GM19438 (cell line): ENCODE measurements at regions not wholly inside any gene's neighbourhood (a gene's known extent, or its start where the extent isn't known, plus 50 kb on each side); places are given as distances from the start of the nearest gene placed in this dataset.
"Not testable (repeated sequence)": the region's sequence is repeated elsewhere in the genome, so short reads cannot be mapped to it uniquely, and the experiment has no call there.

Experiments
- ATAC-seq: cut with Tn5 transposase; IDR thresholded peaks from one replicate; pipeline ENCODE4 v1.9.1; 2021; ENCODE audit warnings: low read depth; ENCODE audit not compliant: unreplicated experiment

DNA sequence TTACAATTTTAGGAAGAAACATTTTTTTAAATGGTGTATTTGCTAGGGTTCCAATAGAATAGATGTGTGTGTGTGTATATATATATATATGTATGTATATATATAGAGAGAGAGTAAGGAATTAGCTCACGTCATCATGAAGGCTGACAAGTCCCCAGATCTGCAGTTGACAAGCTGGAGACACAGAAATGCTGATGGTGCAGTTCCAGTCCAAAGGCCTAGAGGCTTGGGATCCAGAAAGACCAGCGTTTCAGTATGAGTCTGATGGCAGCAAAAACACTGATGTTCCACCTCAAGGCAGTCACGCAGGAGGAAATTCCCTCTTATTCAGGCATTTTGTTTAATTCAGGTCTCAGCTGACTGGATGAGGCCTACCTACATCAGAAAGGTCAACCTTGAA is 386.8 kb downstream of the PTH2R start:
- no peak for ATAC-seq

DNA sequence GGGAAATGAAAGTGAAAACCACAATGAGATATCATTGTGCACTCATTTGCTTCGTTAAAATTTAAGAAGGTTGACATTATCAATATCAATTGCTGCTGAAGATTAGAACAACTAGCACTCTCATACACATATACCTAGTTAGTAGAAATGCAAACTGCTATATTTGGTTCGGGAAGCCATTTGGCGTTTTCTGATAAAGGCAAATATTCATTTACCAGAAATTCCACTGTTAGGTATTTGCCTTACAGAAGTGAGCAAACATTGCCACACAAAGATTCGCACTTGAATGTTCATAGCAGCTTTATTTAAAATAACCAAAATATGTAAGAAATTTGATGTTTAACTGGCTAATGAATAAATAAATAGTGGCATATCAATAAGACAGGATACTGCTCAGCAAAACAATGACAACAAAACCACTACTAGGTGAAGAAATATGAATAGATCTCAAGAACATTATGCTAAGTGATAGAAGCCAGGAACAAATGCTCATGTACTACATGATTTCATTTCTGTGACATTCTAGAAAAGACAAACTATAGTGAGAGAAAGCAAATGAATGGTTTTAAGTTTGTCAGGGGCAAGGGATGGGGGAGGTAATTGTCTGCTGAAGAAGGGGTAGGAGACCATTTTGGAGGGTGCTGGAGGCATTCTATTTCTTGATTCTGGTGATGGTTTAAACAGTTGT is 387.8 kb downstream of the PTH2R start:
- no peak for ATAC-seq

DNA sequence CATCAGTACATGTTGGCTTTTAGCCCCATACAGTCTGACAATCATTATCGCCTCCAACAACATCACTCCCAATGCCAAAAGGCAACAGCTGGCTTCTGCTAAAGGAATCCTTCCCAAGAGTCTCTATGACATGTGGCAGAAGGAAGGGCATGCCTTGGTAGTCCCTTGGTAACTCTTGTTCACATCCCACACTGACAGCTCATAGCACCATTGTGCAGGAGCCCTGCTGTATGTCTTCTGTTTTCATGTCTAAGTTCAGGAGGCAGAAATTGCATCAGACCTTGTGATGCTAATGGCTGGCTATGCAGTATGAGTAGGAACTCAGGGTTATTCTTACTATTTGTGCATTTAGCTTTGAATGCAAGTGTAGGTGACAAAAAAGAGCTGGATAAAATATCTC is 392.1 kb downstream of the PTH2R start:
- no peak for ATAC-seq

DNA sequence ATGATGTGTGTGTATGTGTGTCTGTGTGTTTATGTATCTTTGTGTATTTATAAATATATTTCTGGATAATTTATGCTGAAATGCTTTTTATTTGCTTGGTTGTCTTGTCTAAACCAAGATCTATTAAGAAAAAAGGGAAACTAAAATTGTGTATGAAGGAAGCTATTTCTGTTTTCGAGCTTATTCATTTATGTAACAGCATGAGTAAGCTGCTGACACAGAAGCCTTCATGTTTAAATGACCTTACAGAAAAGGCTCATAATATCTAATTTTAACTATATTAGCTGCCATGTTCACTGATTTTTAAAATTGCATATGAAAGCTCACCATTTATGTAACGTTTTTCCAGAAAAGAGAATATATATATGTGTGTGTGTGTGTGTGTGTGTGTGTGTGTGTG is 392.8 kb downstream of the PTH2R start:
- no peak for ATAC-seq

DNA sequence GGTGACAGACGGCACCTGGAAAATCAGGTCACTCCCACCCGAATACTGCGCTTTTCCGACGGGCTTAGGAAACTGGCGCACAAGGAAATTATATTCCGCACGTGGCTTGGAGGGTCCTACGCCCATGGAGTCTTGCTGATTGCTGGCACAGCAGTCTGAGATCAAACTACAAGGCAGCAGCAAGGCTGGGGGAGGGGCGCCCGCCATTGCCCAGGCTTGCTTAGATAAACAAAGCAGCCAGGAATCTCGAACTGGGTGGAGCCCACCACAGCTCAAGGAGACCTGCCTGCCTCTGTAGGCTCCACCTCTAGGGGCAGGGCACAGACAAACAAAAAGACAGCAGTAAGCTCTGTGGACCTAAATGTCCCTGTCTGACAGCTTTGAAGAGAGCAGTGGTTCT is 394.3 kb downstream of the PTH2R start:
- not testable (repeated sequence) for ATAC-seq

DNA sequence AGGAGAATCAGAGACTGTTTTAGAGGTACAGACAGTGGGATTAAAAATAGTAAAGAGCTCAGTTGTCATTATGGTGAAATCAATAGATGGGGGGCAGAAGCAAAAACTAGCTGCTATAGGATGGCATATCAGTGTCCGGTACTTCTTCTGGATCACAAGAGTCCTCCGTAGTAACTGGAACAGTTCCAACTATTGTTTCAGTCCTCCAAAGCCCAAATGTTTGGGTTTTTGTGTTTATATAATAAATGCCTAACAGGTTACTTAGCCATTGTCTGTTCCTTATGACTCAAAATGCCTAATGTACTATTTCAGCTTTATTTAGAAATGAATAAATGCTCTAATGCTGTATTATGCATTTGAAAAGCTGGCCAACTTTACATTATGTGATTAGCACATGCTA is 401.2 kb downstream of the PTH2R start:
- ATAC-seq: no peak

DNA sequence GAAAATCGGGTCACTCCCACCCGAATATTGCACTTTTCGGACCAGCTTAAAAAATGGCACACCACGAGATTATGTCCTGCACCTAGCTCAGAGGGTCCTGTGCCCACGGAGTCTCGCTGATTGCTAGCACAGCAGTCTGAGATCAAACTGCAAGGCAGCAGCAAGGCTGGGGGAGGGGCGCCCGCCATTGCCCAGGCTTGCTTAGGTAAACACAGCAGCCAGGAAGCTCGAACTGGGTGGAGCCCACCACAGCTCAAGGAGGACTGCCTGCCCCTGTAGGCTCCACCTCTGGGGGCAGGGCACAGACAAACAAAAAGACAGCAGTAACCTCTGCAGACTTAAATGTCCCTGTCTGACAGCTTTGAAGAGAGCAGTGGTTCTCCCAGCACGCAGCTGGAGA is 405.3 kb downstream of the PTH2R start:
- ATAC-seq: not testable (repeated sequence)

DNA sequence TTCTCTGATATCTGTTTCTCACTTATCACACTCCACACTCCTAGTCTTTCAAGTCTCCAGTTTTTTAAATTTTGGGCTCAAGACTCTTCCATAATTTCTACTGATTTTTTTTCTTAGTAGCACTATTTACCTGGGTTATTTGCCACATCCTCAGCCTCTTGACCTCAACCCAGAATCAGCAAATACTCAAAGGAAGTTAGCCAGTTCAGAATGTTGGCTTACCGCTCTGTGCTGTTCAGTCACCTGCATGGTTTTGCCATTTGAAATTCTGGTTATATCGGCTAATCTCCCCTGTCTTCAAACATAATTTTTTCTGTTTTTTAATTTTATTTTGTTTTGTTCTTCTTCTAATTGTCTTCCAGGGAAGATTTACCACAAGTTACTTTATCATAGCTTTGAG is 412.6 kb downstream of the PTH2R start:
- no peak for ATAC-seq

DNA sequence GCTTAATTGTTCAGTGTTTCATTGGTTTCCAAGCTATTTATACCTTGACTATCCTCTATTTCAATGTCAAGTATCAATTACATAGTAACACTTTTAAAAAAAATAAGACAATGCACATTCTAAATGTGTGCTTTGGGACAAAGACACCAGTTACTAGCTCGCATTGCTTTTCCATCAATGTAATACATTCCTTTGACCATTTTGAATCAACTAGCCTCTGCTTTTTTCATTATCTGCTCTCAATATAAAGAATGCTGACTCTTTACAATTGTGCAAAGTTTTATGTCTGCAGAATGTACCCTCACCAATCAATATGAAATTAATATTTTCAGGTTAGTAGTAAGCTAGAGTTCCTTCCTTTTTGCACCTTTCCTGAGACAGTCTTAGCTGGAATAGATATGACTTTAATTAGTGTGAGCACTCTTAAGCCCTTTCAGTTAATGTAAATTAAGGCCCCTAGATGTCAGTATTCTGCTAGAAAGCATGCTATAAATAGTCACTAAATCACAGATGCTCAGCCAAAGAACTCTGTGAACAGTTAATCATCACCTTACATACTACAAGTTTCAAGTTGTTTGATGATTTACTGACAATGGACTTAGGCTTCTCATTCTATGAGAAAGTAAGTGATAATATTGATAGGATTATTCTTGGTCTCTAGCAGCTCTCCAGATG is 413.6 kb downstream of the PTH2R start:
- ATAC-seq: peak; percentile 97

DNA sequence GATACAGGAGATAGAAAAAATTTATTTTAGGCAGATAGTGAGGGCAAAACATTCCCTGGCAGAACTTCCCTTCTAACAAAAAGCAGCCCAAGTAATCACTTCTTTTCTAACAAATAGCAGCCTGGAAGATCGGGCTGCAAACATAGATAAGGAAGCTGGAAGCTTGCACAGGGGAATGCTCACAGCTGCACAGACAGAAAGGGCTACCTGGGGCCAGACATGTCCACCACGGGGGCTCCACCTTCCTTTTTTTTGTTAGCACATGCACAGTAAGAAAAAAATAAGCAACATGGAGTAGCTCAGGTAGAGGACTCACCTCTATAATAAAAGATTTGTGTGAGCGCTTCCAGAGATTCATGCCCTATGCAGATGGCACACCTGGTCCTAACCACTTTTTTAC is 420.5 kb downstream of the PTH2R start:
- ATAC-seq: no peak

DNA sequence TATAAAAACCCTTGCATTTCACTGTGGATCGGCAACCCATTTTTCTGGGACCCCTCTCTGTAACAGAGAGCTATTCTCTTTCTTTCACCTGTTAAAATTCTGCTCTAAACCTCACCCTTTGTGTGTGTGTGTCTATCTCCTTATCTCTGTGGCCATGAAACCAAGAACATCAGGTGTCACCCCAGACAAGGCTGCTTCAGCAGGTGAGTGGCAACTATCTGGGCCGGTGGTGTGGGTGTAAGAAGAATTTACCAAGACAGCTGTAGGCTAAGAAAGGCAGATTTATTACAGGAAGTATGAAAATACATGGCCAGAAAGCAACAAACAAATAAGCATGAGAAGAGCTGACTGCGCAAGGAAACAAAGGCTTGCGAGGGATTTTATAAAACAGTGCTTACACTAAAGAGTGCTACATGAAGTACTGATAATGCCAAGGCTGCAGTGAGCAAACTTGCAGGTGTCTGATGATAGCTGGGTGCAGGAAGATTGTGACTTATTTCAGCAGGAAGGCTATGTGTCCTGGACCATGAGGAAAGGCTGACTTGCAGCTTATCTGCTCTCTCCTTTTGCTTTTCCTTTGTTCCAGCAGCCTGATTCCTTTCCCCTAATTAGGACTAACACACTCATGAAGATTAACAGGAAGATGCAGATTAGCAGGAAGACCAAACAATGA is 421.1 kb downstream of the PTH2R start:
- ATAC-seq: no peak

DNA sequence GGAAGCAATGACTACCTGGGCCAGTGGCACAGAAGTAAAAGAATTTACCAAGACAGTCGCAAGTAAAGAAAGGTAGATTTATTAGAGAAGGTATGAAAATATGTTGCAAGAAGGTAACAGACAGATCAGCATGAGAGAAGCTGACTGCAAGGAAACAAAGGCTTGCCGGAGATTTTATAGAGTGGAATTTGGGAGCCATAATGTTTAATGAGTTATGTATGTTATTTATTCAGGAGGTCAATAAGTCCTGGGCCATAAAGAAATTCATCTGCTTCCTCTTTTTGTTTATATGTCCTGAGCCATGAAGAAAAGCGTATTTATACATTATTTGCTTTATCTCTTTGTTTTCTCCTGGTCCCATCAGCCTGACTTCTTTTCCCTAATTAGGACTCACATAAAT is 423.6 kb downstream of the PTH2R start:
- no peak for ATAC-seq

DNA sequence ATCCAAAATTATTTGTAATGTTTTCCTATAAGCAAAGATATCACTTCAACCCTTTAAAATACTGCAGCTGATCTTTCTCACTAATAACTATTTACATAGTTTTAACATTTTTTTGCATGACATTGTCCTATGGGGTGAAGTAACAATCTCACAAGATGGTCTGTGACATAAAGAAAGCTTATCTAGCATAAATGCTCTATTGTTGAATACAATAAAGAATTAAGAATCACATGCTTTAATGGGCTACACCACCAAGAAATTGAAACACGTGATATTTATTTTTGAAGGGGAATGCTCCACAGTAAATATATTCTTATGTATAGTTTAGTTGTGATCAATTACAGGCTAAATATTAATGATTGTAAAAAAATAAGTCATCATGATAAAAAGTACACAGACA is 441.1 kb downstream of the PTH2R start:
- no peak for ATAC-seq

DNA sequence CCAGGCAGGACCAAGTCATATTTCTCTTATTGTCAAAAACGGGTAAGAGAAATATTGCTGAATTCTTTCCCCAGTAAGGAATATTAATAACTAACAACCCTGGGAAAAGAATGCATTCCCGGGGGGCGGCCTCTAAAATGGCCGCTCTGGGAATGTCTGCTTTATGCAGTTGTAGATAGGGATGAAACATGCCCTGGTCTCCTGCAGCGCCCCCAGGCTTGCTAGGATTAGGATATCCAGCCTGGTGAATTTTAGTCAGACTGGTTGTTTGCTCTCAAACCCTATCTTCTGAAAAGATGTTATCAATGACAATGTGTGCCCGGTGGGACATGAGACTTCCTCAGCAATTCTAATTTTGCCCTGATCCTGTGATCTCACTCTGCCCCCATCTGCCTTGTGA is 448.1 kb downstream of the PTH2R start:
- no peak for ATAC-seq

DNA sequence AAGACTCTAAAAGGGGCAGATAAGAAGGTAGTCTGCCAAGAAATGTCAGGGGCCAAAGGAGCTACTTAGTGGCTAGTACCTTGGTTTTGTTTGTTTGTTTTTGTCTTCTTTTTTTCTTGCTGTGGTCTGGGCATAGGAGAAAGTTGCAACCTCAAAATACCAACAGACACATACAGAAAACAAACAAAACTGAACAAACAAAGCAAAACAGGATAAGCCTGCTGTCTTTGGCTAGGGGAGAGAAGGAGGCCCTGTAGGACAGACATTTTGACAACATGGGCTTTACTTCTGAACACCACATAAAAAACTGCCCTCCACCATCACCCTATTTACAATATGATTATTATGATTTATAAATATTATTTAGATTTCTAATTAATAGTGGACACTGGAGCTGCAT is 460.8 kb downstream of the PTH2R start:
- no peak for ATAC-seq

DNA sequence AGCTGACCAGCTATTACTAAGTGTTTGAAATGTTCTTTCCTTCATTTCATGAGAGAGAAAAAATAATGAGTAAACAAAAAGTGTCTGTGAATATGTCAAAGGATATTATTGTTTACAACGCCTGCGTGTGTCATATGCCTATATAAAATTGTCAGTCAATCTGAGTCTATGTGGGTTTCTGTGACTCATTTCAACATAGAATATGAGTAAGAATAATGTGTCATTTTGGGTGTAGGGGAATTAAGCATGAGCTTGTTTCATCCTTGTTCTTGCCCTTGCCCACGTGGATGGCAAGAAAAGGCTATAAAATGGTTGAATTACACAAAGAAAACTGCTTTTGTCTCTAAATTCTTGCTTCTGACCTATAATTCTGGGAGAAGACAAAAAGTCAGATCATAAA is 466.0 kb downstream of the PTH2R start:
- ATAC-seq: no peak

DNA sequence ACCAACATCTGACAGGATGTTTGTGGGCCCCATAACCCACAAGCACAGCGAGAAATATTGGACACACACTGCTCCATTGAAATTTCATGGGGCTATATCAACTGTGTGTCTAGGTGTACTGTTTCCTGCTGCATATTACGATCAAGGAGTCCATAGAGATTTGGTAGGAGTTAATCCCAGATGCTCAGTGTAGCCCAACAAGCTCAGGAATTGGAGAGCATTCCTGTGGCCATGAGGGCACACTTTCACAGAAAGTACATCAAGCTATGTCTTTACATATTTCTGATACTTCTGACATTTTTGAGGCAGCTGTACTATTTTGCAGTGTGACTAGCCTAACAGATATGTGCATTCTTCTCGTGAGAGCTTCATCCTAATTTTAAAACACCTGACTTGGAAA is 473.1 kb downstream of the PTH2R start:
- ATAC-seq: no peak

DNA sequence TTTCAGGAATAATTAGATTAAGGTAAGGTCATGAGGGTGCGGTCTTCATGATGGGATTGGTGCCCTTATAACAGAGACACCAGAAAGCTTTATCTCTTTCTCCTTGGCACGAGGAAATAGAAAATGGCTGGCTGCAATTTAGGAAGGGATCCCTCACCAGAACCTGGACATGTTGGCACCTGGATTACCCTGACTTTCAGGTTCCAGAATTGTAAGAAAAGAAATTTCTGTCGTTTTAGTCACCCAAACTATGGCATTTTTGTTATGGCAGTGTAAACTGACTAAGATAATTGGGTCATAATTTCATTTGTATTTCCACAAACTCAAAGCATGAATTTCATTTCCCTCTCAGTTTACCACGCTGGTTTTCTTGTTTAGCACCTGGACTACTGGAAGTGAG is 473.6 kb downstream of the PTH2R start:
- no peak for ATAC-seq

DNA sequence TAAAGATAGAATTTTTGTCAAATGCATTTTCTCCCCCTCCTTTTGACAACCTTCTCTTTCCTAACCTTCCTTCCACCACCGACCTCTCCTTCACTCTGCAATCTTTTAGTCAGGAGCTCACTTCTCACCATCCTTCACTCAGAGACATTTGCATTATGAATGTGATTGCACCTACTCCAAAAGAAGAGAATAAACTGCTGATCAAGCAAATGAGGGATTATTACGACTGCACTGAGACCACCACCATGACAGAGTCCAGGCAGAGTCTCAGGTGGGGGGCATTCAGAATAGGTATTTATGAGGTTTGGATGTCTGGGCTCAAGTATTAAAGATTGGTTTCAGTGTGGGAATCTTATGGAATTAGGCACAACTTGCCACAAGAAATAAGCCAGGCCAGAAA is 483.9 kb downstream of the PTH2R start:
- no peak for ATAC-seq

DNA sequence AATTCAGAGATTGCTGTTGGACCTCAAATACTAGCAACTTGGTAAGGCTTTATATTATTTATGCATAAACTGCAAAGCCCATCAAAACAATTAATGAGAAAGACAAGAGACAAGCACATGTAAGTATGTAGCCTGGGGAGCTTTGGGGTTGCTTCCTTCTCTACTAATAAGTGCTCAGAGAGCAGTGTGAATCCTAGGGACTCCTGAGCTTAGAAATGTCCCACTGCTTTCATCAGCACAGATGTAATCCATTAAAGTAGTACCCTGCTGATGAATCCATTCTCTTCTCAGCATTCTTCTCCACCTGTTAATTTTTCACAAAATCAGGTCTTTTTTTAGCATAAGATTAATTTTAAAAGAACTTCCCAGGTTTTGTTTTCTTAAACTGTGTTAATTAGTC is 485.6 kb downstream of the PTH2R start:
- ATAC-seq: no peak

DNA sequence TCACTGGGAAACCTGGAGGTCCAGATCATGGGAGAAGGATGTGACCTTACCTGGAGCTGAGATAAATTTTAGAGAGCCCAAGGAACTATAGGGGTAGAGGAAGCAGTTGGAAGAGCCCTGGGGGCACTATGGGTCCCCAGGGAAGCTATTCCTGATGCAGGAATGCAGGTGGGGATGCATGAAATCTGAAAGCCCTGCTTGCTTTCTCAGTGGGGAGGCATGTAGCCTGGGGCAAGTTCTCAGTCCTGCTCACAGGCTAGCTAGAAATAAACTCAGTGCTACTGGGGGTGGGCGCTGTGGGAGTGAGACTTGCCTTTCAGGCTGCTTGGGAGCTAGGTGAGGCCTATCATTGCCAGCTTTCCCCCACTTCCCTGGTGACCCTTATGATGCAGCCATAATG is 499.7 kb downstream of the PTH2R start:
- no peak for ATAC-seq

DNA sequence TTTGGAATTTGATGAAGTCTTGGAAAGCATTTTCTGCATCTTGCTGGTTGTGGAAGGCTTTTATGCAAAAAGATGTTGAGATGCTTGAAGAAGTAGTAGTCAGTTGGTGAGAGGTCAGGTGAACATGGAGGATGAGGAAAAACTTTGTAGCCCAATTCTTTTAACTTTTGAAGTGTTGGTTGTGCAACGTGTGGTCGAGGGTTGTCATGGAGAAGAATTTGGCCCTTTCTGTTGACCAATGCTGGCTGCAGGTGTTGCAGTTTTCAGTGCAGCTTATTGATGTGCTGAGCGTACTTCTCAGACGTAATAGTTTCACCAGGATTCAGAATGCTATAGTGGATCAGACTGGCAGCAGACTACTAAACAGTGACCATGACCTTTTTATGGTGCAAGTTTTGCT is 508.4 kb upstream of the MAP2 start:
- no peak for ATAC-seq
